Neural progenitor cell (in vitro differentiated cells): ENCODE measurements at regions not wholly inside any gene's neighbourhood (a gene's known extent, or its start where the extent isn't known, plus 50 kb on each side); places are given as distances from the start of the nearest gene placed in this dataset.

Experiments used
- EZH2 ChIP-seq: fragments of 200-600 bp; sonication (generic); IDR thresholded peaks from 2 replicates; pipeline ENCODE4 v1.6.1; 2017; ENCODE audit warnings: antibody characterized with exemption, mild to moderate bottlenecking, moderate library complexity
- TF ChIP-seq, protein P1 (sequence below): fragments of 200-600 bp; sonication (generic); IDR thresholded peaks from 2 replicates; pipeline ENCODE4 v1.5.1; 2017; ENCODE audit warnings: antibody characterized with exemption, mild to moderate bottlenecking

DNA sequence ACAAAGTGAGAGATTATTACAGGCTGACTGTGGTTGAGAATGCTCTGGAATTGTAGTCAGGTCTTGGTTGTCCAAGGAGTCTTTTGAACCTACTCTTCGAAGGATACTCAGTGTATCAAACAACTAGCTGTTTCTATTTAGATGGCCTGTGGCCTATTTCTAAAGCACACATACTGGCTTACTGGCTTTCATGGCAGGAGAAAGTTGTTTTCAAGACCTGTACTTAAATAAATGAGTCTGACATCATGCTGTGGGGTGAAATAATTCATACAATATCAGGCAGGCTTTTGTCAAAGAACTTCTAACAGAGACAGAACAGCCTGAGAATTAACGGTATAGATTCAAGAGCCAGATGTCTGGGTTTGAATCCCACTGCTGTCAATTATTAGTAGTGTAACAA is 316.7 kb upstream of the SEMA6D start:
- TF ChIP-seq, protein P1, sequence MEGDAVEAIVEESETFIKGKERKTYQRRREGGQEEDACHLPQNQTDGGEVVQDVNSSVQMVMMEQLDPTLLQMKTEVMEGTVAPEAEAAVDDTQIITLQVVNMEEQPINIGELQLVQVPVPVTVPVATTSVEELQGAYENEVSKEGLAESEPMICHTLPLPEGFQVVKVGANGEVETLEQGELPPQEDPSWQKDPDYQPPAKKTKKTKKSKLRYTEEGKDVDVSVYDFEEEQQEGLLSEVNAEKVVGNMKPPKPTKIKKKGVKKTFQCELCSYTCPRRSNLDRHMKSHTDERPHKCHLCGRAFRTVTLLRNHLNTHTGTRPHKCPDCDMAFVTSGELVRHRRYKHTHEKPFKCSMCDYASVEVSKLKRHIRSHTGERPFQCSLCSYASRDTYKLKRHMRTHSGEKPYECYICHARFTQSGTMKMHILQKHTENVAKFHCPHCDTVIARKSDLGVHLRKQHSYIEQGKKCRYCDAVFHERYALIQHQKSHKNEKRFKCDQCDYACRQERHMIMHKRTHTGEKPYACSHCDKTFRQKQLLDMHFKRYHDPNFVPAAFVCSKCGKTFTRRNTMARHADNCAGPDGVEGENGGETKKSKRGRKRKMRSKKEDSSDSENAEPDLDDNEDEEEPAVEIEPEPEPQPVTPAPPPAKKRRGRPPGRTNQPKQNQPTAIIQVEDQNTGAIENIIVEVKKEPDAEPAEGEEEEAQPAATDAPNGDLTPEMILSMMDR = no peak
- no peak for TF ChIP-seq EZH2
